ENCODE measurements at regions not wholly inside any gene's neighbourhood (a gene's known extent, or its start where the extent isn't known, plus 50 kb on each side); places are given as distances from the start of the nearest gene placed in this dataset.

DNA sequence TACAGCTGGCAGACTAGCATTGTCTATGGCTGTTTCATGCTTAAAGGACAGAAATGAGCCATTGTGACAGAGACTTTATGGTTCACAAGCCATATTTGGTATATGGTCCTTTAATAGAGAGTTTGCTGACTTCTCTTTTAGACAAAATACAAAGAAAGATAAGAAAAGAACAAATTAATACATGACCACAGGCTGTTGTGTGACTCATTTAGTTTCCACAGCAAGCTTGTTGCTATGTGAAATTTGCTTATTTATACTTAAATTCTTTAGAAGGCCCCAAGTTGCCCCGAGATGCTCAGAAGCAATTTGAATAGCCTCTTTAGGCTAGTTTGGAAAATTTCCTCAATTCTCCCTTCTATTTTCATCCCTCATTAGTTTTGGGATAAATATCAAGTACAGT lies 315.3 kb upstream of the RPS23 start:
- TF ChIP-seq POLR2AphosphoS5 (IDR thresholded peaks at IDR 0.05) (no peak), CTCF (IDR thresholded peaks at IDR 0.05) (no peak), EP300 (IDR thresholded peaks at IDR 0.05; ENCODE audit: low read depth) (no peak)

All from transverse colon (tissue), 4 donors.